ENCODE measurements at regions not wholly inside any gene's neighbourhood (a gene's known extent, or its start where the extent isn't known, plus 50 kb on each side); places are given as distances from the start of the nearest gene placed in this dataset.

GRCh38 chr5:143992496-143992895 is 178.0 kb downstream of the YIPF5 start:
- H3K4me3 ChIP-seq (ENCODE audit: low read length) = no peak overlapping the region
- no peak overlapping the region for H2AFZ ChIP-seq (ENCODE audit: low read depth, low read length)
- no peaks in the 10 kb centered on the region for H3K36me3 ChIP-seq (replicated peaks; ENCODE audit: low read depth, low read length)
- no peaks in the 10 kb centered on the region for H3K27me3 ChIP-seq (ENCODE audit: low read depth, low read length)
- no peaks in the 10 kb centered on the region for H3K79me2 ChIP-seq (ENCODE audit: low read length)
- TF ChIP-seq EZH2phosphoT487 (IDR thresholded peaks at IDR 0.05; ENCODE audit: low read depth) (no peak), CTCF (IDR thresholded peaks at IDR 0.05; ENCODE audit: low read depth, low read length) (no peak)
- no peaks in the 10 kb centered on the region for H3K4me1 ChIP-seq (ENCODE audit: low read length)
- no peaks in the 10 kb centered on the region for H4K20me1 ChIP-seq (ENCODE audit: insufficient read depth, low read length)
- no peak overlapping the region for H3K4me2 ChIP-seq (ENCODE audit: low read length)
- H3K9me3 ChIP-seq (ENCODE audit: insufficient read depth, low read length) = no peaks in the 10 kb centered on the region
- H3K27ac ChIP-seq (ENCODE audit: low read length) = no peak overlapping the region
- no peak overlapping the region for H3K9ac ChIP-seq (ENCODE audit: low read length)

- no peaks in the 10 kb centered on the region for H3K4me1 ChIP-seq (ENCODE audit: low read length)
- H3K27ac ChIP-seq (ENCODE audit: low read length) = no peak overlapping the region
- no peaks in the 10 kb centered on the region for H3K9me3 ChIP-seq (ENCODE audit: insufficient read depth, low read length)
- H4K20me1 ChIP-seq (ENCODE audit: insufficient read depth, low read length) = no peaks in the 10 kb centered on the region
- H2AFZ ChIP-seq (ENCODE audit: low read depth, low read length) = no peak overlapping the region
- TF ChIP-seq EZH2phosphoT487 (IDR thresholded peaks at IDR 0.05; ENCODE audit: low read depth) (no peak), CTCF (IDR thresholded peaks at IDR 0.05; ENCODE audit: low read depth, low read length) (no peak)
- H3K4me2 ChIP-seq (ENCODE audit: low read length) = no peak overlapping the region
- no peak overlapping the region for H3K4me3 ChIP-seq (ENCODE audit: low read length)
- H3K79me2 ChIP-seq (ENCODE audit: low read length) = no peaks in the 10 kb centered on the region
- no peaks in the 10 kb centered on the region for H3K36me3 ChIP-seq (replicated peaks; ENCODE audit: low read depth, low read length)
- H3K27me3 ChIP-seq (ENCODE audit: low read depth, low read length) = no peaks in the 10 kb centered on the region
- no peak overlapping the region for H3K9ac ChIP-seq (ENCODE audit: low read length)
These were observed 167.6 kb downstream of the YIPF5 start for GRCh38 chr5:144002876-144003275.

- H3K9ac ChIP-seq (ENCODE audit: low read length) = no peak overlapping the region
- no peaks in the 10 kb centered on the region for H3K27me3 ChIP-seq (ENCODE audit: low read depth, low read length)
- no peaks in the 10 kb centered on the region for H3K9me3 ChIP-seq (ENCODE audit: insufficient read depth, low read length)
- H3K79me2 ChIP-seq (ENCODE audit: low read length) = no peaks in the 10 kb centered on the region
- H3K36me3 ChIP-seq (replicated peaks; ENCODE audit: low read depth, low read length) = no peaks in the 10 kb centered on the region
- H4K20me1 ChIP-seq (ENCODE audit: insufficient read depth, low read length) = no peaks in the 10 kb centered on the region
- H3K27ac ChIP-seq (ENCODE audit: low read length) = no peak overlapping the region
- TF ChIP-seq CTCF (IDR thresholded peaks at IDR 0.05; ENCODE audit: low read depth, low read length) (no peak), EZH2phosphoT487 (IDR thresholded peaks at IDR 0.05; ENCODE audit: low read depth) (no peak)
- H3K4me2 ChIP-seq (ENCODE audit: low read length) = no peak overlapping the region
- H3K4me1 ChIP-seq (ENCODE audit: low read length) = no peaks in the 10 kb centered on the region
- H3K4me3 ChIP-seq (ENCODE audit: low read length) = no peak overlapping the region
- no peak overlapping the region for H2AFZ ChIP-seq (ENCODE audit: low read depth, low read length)
These were observed 166.8 kb downstream of the YIPF5 start for GRCh38 chr5:144003636-144004035.

GRCh38 chr5:144004146-144004545 is 166.3 kb downstream of the YIPF5 start:
- Histone ChIP-seq H4K20me1 (ENCODE audit: insufficient read depth, low read length) (no peaks in the 10 kb centered on the region), H3K9ac (ENCODE audit: low read length) (no peak overlapping the region), H3K27ac (ENCODE audit: low read length) (no peak overlapping the region), H2AFZ (ENCODE audit: low read depth, low read length) (no peak overlapping the region), H3K79me2 (ENCODE audit: low read length) (no peaks in the 10 kb centered on the region), H3K9me3 (ENCODE audit: insufficient read depth, low read length) (no peaks in the 10 kb centered on the region), H3K4me3 (ENCODE audit: low read length) (no peak overlapping the region), H3K4me2 (ENCODE audit: low read length) (no peak overlapping the region), H3K36me3 (replicated peaks; ENCODE audit: low read depth, low read length) (no peaks in the 10 kb centered on the region), H3K4me1 (ENCODE audit: low read length) (no peaks in the 10 kb centered on the region), H3K27me3 (ENCODE audit: low read depth, low read length) (no peaks in the 10 kb centered on the region)
- TF ChIP-seq CTCF (IDR thresholded peaks at IDR 0.05; ENCODE audit: low read depth, low read length) (no peak), EZH2phosphoT487 (IDR thresholded peaks at IDR 0.05; ENCODE audit: low read depth) (no peak)
